Uterus (tissue), 2 donors: ENCODE measurements at regions not wholly inside any gene's neighbourhood (a gene's known extent, or its start where the extent isn't known, plus 50 kb on each side); places are given as distances from the start of the nearest gene placed in this dataset.

Source experiments
- POLR2A ChIP-seq, 2 donors: fragments of 450-650 bp; IDR thresholded peaks; one replicate each; pipeline ENCODE4 v1.6.1; 2016; ENCODE audit warnings: antibody characterized with exemption in 2 of 2, mild to moderate bottlenecking in 1 of 2, moderate library complexity in 1 of 2
- TF ChIP-seq, protein P1 (sequence below), 4 experiments: fragments of 200-600 bp in 2 of 4; fragments of 450-650 bp in 2 of 4; sonication (generic) in 2 of 4; IDR thresholded peaks; one replicate each; pipeline ENCODE4 v1.5.1; 2016 to 2019; ENCODE audit warnings: antibody characterized with exemption in 4 of 4, mild to moderate bottlenecking in 2 of 4, moderate library complexity in 1 of 4

DNA sequence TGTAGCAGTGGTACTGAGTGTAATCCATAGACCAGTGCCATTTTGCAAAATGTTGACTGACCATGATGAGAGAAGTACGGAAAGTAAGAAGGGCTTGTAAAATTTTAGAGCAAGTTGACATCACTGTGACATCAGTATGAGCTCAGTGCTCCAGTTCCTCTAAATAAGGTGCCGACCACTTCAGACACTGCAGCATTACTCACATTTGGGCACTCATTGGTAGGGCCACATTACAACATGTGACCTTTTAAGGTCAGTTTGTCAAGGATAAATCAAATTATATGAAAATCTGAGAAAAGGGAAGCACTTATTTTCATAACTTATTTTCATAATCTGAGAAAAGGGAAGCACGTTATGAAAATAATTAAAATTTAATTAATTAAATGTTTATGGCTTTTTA, 128.0 kb upstream of the ERG start:
- TF ChIP-seq, protein P1, sequence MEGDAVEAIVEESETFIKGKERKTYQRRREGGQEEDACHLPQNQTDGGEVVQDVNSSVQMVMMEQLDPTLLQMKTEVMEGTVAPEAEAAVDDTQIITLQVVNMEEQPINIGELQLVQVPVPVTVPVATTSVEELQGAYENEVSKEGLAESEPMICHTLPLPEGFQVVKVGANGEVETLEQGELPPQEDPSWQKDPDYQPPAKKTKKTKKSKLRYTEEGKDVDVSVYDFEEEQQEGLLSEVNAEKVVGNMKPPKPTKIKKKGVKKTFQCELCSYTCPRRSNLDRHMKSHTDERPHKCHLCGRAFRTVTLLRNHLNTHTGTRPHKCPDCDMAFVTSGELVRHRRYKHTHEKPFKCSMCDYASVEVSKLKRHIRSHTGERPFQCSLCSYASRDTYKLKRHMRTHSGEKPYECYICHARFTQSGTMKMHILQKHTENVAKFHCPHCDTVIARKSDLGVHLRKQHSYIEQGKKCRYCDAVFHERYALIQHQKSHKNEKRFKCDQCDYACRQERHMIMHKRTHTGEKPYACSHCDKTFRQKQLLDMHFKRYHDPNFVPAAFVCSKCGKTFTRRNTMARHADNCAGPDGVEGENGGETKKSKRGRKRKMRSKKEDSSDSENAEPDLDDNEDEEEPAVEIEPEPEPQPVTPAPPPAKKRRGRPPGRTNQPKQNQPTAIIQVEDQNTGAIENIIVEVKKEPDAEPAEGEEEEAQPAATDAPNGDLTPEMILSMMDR (IDR thresholded peaks at IDR 0.05): no peak
- no peak for TF ChIP-seq POLR2A (IDR thresholded peaks at IDR 0.05)
